ENCODE measurements at regions not wholly inside any gene's neighbourhood (a gene's known extent, or its start where the extent isn't known, plus 50 kb on each side); places are given as distances from the start of the nearest gene placed in this dataset.

DNA sequence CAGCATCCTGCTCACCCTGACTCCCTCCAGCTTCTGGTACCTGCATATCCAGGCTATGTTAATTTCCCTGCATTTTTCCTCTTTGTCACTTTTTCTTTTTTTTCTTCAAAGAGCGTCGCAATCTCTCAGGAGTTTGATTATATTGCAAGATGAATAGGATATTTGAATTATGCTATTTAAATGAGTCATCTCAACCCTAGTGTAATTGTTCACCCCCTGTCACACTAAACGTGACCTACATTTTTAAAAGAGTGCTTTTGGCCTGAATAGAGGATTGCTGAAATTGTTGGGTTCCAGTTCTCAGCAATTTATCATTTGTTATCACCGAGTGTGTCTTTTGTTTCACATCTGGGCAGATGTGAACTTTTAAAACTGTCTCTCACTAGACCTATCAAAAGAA lies 294.7 kb downstream of the SOX2 start:
- no peaks in the 10 kb centered on the region for H3K9me3 Mint-ChIP-seq
- H3K36me3 Mint-ChIP-seq (ENCODE audit: low read depth), result no peaks in the 10 kb centered on the region
- no peaks in the 10 kb centered on the region for H3K27me3 Mint-ChIP-seq (ENCODE audit: low read depth)
- TF ChIP-seq, protein P1, sequence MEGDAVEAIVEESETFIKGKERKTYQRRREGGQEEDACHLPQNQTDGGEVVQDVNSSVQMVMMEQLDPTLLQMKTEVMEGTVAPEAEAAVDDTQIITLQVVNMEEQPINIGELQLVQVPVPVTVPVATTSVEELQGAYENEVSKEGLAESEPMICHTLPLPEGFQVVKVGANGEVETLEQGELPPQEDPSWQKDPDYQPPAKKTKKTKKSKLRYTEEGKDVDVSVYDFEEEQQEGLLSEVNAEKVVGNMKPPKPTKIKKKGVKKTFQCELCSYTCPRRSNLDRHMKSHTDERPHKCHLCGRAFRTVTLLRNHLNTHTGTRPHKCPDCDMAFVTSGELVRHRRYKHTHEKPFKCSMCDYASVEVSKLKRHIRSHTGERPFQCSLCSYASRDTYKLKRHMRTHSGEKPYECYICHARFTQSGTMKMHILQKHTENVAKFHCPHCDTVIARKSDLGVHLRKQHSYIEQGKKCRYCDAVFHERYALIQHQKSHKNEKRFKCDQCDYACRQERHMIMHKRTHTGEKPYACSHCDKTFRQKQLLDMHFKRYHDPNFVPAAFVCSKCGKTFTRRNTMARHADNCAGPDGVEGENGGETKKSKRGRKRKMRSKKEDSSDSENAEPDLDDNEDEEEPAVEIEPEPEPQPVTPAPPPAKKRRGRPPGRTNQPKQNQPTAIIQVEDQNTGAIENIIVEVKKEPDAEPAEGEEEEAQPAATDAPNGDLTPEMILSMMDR (IDR thresholded peaks at IDR 0.05; ENCODE audit: unreplicated experiment in 3 of 3), result no peak
- peaks cover 21% of the 10 kb centered on the region for H3K4me1 Mint-ChIP-seq
- peak overlapping the region in 2 of 3 experiments; percentile 13 to 35 for H3K27ac Mint-ChIP-seq
- H3K4me3 Mint-ChIP-seq, result no peak overlapping the region

DNA sequence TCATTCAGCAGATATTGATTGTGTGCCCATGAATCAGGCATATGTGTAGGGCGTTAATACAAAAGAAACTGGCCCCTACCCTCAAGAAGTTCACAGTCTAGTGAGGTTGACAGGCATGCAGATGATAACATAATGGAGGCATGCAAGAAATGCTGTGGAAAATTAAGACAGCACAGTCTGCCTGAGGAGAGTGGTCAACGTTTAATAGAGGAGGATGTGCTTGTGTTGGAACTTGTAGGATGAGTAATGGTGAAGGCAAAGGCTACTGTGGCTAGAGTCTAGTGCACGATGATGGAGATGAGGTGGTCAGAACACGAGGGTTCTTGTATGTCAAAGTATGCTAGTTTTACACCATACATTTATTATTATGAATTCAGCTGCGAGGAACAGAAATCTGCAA lies 295.7 kb downstream of the SOX2 start:
- H3K4me1 Mint-ChIP-seq, result peaks cover 21% of the 10 kb centered on the region
- H3K27me3 Mint-ChIP-seq (ENCODE audit: low read depth), result no peaks in the 10 kb centered on the region
- H3K27ac Mint-ChIP-seq, result no peak overlapping the region
- TF ChIP-seq, protein P1 (IDR thresholded peaks at IDR 0.05; ENCODE audit: unreplicated experiment in 3 of 3), result no peak
- no peaks in the 10 kb centered on the region for H3K36me3 Mint-ChIP-seq (ENCODE audit: low read depth)
- no peak overlapping the region for H3K4me3 Mint-ChIP-seq
- no peaks in the 10 kb centered on the region for H3K9me3 Mint-ChIP-seq

DNA sequence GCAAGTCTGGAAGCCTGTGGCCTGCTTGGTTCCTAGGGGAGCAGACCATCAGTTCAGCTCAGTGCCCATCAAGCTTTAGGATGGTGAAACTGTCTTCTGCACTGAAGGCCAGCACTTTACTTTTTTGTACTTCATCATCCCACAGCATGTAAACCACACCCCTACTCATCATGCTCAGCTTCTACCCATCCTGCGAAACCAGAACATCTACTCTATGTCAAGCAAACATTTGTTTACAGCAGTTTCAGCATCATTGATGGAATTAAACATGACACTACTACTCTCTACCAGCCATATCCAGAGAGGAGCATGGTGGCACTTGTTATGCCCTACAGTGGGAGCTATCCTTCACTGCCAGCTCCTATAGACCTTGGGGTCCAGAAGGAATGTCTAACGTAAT lies 306.6 kb downstream of the SOX2 start:
- Mint-ChIP-seq H3K36me3 (ENCODE audit: low read depth) (no peaks in the 10 kb centered on the region), H3K27ac (no peak overlapping the region), H3K4me1 (no peaks in the 10 kb centered on the region), H3K9me3 (no peaks in the 10 kb centered on the region), H3K27me3 (ENCODE audit: low read depth) (peaks cover 3% of the 10 kb centered on the region), H3K4me3 (no peak overlapping the region)
- TF ChIP-seq, protein P1 (IDR thresholded peaks at IDR 0.05; ENCODE audit: unreplicated experiment in 3 of 3), result no peak

DNA sequence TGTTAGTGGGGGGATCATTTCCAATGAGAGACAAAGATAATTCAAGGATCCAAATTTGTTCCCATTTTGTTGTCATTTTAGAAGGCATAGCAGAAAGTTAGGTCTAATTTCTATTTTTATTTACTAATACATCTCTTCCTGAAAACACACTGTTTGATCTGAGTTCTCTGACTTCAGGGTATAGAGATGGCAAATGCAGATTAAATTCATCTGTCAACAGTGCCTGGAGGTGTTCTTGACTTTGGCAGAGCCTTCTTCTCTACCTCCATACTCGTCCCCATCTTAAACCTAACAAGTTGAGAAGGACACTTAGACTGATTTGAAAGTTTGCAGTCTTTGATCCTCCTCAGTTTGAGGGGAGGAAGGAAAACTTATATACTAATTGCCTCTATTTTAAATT lies 308.2 kb downstream of the SOX2 start:
- TF ChIP-seq, protein P1 (IDR thresholded peaks at IDR 0.05; ENCODE audit: unreplicated experiment in 3 of 3), result no peak
- Mint-ChIP-seq H3K27ac (no peak overlapping the region), H3K27me3 (ENCODE audit: low read depth) (peaks cover 3% of the 10 kb centered on the region), H3K4me1 (no peaks in the 10 kb centered on the region), H3K9me3 (no peaks in the 10 kb centered on the region), H3K4me3 (no peak overlapping the region), H3K36me3 (ENCODE audit: low read depth) (no peaks in the 10 kb centered on the region)

DNA sequence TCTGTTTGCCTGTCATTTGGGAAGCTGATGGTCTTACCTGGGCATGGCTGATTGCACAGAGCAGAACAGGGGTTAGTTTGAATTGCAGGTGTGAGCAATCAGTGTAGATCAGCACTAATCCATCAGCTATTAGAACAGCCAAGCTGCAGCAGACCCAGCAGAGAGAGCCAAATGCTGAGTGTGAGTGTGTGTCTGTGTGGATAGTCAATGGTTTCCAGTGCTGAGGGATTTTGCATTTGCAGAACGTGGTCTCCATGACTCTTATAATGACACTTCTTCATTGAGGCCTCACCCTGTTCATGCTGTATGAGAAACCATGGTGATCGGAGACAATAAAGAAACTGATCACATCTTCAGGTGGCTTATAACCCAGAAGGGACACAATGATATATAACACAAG lies 312.1 kb downstream of the SOX2 start:
- peak overlapping the region in 1 of 3 experiments; percentile 18 for H3K27ac Mint-ChIP-seq
- H3K4me3 Mint-ChIP-seq, result no peak overlapping the region
- TF ChIP-seq, protein P1 (IDR thresholded peaks at IDR 0.05; ENCODE audit: unreplicated experiment in 3 of 3), result no peak
- no peaks in the 10 kb centered on the region for H3K36me3 Mint-ChIP-seq (ENCODE audit: low read depth)
- H3K4me1 Mint-ChIP-seq, result no peaks in the 10 kb centered on the region
- no peaks in the 10 kb centered on the region for H3K27me3 Mint-ChIP-seq (ENCODE audit: low read depth)
- no peaks in the 10 kb centered on the region for H3K9me3 Mint-ChIP-seq

DNA sequence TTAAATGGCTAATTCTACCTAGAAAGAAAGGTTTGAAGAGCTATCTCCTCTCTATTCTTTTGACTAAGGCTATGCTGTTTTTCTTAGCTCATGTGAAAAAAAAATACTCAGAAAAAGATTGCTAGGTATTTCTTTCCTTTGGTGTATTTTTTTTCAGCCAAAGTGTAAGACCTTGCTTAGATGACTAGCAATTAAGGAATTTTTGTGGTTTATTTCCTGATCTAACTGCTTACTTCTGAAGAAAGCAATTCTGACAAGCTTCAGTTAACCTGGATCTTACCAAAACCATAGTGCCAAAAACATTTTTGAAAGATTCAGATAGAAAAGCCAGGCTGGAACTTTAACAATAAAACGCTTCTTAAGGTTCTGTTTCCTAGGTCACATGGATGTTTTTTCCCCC lies 315.6 kb downstream of the SOX2 start:
- H3K4me3 Mint-ChIP-seq, result no peak overlapping the region
- H3K4me1 Mint-ChIP-seq, result no peaks in the 10 kb centered on the region
- H3K27ac Mint-ChIP-seq, result no peak overlapping the region
- no peaks in the 10 kb centered on the region for H3K9me3 Mint-ChIP-seq
- no peaks in the 10 kb centered on the region for H3K36me3 Mint-ChIP-seq (ENCODE audit: low read depth)
- TF ChIP-seq, protein P1 (IDR thresholded peaks at IDR 0.05; ENCODE audit: unreplicated experiment in 3 of 3), result no peak
- no peaks in the 10 kb centered on the region for H3K27me3 Mint-ChIP-seq (ENCODE audit: low read depth)
